ENCODE measurements at regions not wholly inside any gene's neighbourhood (a gene's known extent, or its start where the extent isn't known, plus 50 kb on each side); places are given as distances from the start of the nearest gene placed in this dataset.
"Not testable (repeated sequence)": the region's sequence is repeated elsewhere in the genome, so short reads cannot be mapped to it uniquely, and the experiment has no call there.

- in situ Hi-C loops (cut with HindIII; ENCODE audit: low pct_unique_long_range_greater_than_20kb, low sequenced_read_pairs), result no loop called here
- DNase-seq (ENCODE audit: low read depth), result no peak
Observed at GRCh38 chr2:175431101-175431946, 249.8 kb upstream of the ATP5MC3 start.

- no peak for DNase-seq (ENCODE audit: low read depth)
- in situ Hi-C loops (cut with HindIII; ENCODE audit: low pct_unique_long_range_greater_than_20kb, low sequenced_read_pairs), result no loop called here
Observed at GRCh38 chr2:175430236-175430635, 248.7 kb upstream of the ATP5MC3 start.

- in situ Hi-C loops (cut with HindIII; ENCODE audit: low pct_unique_long_range_greater_than_20kb, low sequenced_read_pairs), result no loop called here
- DNase-seq (ENCODE audit: low read depth), result no peak
Observed at GRCh38 chr2:175418224-175418835, 236.8 kb upstream of the ATP5MC3 start.

GRCh38 chr2:175414882-175415487, 233.5 kb upstream of the ATP5MC3 start:
- in situ Hi-C loops (cut with HindIII; ENCODE audit: low pct_unique_long_range_greater_than_20kb, low sequenced_read_pairs), result no loop called here
- DNase-seq (ENCODE audit: low read depth), result peak; percentile 27

- in situ Hi-C loops (cut with HindIII; ENCODE audit: low pct_unique_long_range_greater_than_20kb, low sequenced_read_pairs), result no loop called here
- DNase-seq (ENCODE audit: low read depth), result no peak
Observed at GRCh38 chr2:175414191-175414881, 232.8 kb upstream of the ATP5MC3 start.

- DNase-seq (ENCODE audit: low read depth); in situ Hi-C loops (cut with HindIII; ENCODE audit: low pct_unique_long_range_greater_than_20kb, low sequenced_read_pairs): not testable (repeated sequence)
Observed at GRCh38 chr2:175410941-175411340, 229.4 kb upstream of the ATP5MC3 start.

- DNase-seq (ENCODE audit: low read depth), result no peak
- in situ Hi-C loops (cut with HindIII; ENCODE audit: low pct_unique_long_range_greater_than_20kb, low sequenced_read_pairs), result no loop called here
Observed at GRCh38 chr2:175404839-175405238, 223.3 kb upstream of the ATP5MC3 start.

- no peak for DNase-seq (ENCODE audit: low read depth)
- in situ Hi-C loops (cut with HindIII; ENCODE audit: low pct_unique_long_range_greater_than_20kb, low sequenced_read_pairs), result no loop called here
Observed at GRCh38 chr2:175403599-175404221, 222.2 kb upstream of the ATP5MC3 start.

- no peak for DNase-seq (ENCODE audit: low read depth)
- in situ Hi-C loops (cut with HindIII; ENCODE audit: low pct_unique_long_range_greater_than_20kb, low sequenced_read_pairs), result no loop called here
Observed at GRCh38 chr2:175402571-175402970, 221.1 kb upstream of the ATP5MC3 start.

- in situ Hi-C loops (cut with HindIII; ENCODE audit: low pct_unique_long_range_greater_than_20kb, low sequenced_read_pairs), result no loop called here
Observed at GRCh38 chr2:175401956-175402469, 220.5 kb upstream of the ATP5MC3 start.

GRCh38 chr2:175400975-175401374, 219.5 kb upstream of the ATP5MC3 start:
- in situ Hi-C loops (cut with HindIII; ENCODE audit: low pct_unique_long_range_greater_than_20kb, low sequenced_read_pairs), result no loop called here
- no peak for DNase-seq (ENCODE audit: low read depth)

More at GRCh38 chr2:175401956-175402469, 220.5 kb upstream of the ATP5MC3 start:
- DNase-seq (ENCODE audit: low read depth), result no peak

- DNase-seq (ENCODE audit: low read depth), result no peak
- in situ Hi-C loops (cut with HindIII; ENCODE audit: low pct_unique_long_range_greater_than_20kb, low sequenced_read_pairs), result no loop called here
Observed at GRCh38 chr2:175399326-175399725, 217.8 kb upstream of the ATP5MC3 start.

- no peak for DNase-seq (ENCODE audit: low read depth)
- in situ Hi-C loops (cut with HindIII; ENCODE audit: low pct_unique_long_range_greater_than_20kb, low sequenced_read_pairs), result no loop called here
Observed at GRCh38 chr2:175398848-175399247, 217.3 kb upstream of the ATP5MC3 start.

GRCh38 chr2:175396696-175397095, 215.2 kb upstream of the ATP5MC3 start:
- in situ Hi-C loops (cut with HindIII; ENCODE audit: low pct_unique_long_range_greater_than_20kb, low sequenced_read_pairs), result no loop called here
- no peak for DNase-seq (ENCODE audit: low read depth)

GRCh38 chr2:175393851-175394250, 212.3 kb upstream of the ATP5MC3 start:
- in situ Hi-C loops (cut with HindIII; ENCODE audit: low pct_unique_long_range_greater_than_20kb, low sequenced_read_pairs), result no loop called here
- no peak for DNase-seq (ENCODE audit: low read depth)

GRCh38 chr2:175383286-175383685, 201.8 kb upstream of the ATP5MC3 start:
- DNase-seq (ENCODE audit: low read depth), result no peak
- in situ Hi-C loops (cut with HindIII; ENCODE audit: low pct_unique_long_range_greater_than_20kb, low sequenced_read_pairs), result no loop called here

GRCh38 chr2:175373729-175374128, 192.2 kb upstream of the ATP5MC3 start:
- in situ Hi-C loops (cut with HindIII; ENCODE audit: low pct_unique_long_range_greater_than_20kb, low sequenced_read_pairs), result no loop called here

More at GRCh38 chr2:175373729-175374128, 192.2 kb upstream of the ATP5MC3 start:
- DNase-seq (ENCODE audit: low read depth), result no peak
